Hematopoietic multipotent progenitor cell (in vitro differentiated cells): ENCODE measurements at regions not wholly inside any gene's neighbourhood (a gene's known extent, or its start where the extent isn't known, plus 50 kb on each side); places are given as distances from the start of the nearest gene placed in this dataset.

ENCODE experiments used
- DNase-seq, 3 donors: peaks; one replicate each; pipeline ENCODE4 v3.0.0-alpha.2; 2011 to 2015; ENCODE audit warnings: low read depth in 2 of 3, low spot score in 2 of 3

DNA sequence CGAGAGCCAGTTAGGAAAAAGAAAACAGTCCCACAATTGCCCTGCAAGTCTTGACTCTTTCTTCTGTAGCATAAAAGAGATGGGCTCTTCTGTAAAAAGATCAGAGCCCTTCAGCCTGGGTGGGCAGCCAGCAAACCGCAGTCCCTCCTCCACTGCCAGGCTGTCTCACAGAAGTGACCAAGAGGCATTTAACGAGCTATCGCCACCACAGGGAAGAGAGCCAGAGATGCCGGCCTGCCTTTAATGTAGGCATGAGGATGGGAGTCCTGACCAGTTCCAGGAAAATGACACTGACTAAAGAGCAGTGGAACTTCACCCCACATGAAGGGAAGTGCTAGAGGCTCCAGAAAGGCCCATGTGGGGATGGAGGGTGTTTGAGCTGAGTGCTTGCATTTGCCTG is 264.6 kb downstream of the NDUFS4 start:
- no peak for DNase-seq

DNA sequence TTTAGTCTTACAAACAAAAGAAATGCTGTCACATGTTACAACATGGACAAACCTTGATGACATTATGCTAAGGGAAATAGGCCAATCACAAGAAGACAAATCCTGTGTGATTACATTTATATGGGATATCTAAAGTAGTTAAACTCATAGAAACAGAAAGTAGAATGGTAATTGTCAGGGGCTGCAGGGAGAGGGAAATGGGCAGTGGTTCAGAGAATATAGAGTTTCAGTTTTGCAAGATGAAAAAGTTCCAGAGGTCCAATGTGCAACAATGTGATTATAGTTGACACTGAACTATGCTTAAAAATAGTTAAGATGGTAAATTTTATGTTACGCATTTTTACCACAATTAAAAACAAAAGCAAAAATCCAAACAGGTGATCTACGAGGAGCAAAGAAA is 265.5 kb downstream of the NDUFS4 start:
- DNase-seq, result no peak

DNA sequence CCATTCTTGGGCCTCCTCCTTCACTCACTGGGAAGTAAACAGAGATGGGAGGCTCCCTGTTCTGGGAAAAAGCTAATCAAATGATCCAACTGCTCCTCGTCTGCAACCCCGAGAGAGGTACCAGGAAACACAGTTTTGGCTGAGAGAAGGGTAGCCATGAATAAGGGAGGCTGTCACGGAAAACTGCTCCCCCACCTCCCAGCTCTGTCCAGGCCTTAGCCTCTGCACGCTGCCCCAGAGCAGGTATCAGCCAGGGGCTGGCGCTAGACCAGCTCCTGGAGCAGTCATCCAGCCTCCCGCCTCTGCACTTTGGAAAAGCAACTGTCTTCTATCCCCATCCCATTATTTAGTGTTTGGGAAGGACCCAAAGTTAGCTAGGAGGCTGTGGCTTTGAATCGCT is 266.1 kb downstream of the NDUFS4 start:
- DNase-seq, result no peak

DNA sequence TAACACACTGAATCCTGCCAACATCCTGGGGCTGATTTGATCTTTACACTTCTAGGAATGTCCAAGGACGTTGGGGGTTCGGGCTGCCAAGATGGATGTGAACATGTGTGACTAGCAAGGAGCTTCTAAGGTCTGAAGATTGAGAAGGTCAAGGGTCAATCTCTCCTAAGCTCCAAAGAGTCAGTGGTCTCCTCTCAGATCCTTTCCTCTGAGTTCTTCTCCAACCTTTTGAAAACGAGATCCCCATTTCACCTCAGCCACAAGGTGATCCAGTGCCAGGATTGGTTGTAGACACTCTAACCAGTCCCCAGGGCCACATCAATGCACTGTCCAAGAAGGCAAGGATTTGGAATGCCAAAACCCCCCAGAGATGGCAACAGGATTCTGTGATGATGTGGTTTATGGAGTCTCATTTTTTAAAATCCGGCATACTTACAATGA is 266.8 kb downstream of the NDUFS4 start:
- DNase-seq, result no peak

DNA sequence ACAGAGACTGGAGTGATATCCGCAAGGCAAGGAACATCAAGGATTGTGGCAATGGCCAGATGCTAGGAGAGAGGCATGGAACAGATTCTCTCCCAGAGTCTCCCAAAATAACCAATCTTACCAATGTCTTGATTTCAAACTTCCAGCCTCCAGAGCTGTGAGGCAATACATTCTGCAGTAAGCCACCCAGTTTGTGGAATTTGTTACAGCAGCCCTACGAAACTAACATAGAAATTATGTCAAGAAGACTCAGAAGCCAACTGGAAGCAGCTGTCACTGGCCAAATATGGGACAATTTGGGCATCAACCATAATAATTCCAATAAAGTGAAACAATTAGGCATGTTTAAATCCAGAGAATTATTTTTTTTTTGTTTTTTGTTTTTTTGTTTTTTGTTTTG is 271.1 kb downstream of the NDUFS4 start:
- no peak for DNase-seq
